LoVo (cell line): ENCODE measurements at regions not wholly inside any gene's neighbourhood (a gene's known extent, or its start where the extent isn't known, plus 50 kb on each side); places are given as distances from the start of the nearest gene placed in this dataset.

Experiments
- DNase-seq: peaks from one replicate; pipeline ENCODE4 v3.0.0-alpha.2; 2016; ENCODE audit warnings: low spot score

DNA sequence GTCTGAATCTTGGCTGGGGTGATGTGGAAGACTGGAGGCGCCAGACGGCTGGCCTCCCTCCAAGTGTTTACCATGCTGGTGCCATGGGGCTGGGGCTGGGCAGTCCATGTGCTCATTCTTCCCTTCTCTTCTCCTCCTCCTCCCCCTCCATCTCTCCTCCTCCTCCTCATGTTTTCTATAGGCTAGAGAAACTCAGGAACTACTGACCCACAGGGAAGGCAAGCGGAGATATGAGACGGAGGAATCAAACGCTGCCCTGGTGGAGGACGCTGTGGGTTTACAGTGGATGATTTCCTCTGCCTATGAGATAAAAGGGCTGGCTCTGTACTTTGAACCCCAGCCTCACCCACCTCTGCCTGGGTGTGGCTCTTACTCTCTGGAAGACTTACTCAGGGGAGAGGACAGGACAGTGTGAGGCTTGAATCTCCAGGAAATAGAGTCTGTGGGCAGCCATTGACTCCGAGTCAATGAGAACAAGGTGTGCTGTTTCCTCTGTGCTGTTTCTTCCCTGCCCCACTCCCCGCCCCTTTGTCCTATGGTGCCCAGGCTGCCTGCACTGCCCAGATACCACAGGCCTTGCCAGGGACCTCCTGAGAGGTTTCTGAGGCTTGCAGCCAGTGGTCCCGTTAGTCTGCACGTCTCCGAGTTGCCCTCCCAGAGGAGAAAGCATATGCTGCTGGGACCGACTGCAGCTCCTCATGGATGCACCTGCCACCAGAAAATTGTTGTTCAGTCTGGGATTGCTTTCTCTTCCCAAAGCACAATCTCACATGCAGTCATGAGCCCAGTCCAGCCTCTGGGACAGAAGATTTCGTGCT is 132.6 kb upstream of the ARHGAP5 start:
- DNase-seq = peak; percentile 90

DNA sequence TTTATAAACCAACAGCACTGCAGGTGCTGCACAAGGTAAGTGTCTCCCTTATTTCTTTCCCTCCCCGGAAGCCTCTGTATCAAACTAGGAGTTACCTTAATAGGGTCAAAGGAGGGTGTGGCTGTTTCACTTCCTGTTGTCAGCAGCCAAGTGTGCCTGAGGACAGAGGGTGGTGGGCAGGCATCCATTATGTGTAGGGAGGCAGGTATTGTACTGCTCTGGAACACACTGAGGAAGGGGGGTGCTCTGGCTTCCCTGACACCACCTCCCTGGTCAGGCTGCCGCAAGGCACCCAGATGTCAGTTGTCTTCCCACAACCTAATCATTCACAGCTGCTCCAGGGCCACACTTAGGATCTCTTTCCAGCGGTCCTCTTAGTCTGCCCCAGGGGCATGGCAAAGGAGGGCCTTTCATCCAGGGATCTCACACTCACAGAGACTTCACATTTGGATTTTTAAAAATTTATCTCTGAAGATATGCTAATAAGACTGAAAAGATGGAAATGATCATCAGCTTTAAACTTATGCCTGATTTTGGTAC is 132.0 kb upstream of the ARHGAP5 start:
- peak; percentile 76 for DNase-seq

DNA sequence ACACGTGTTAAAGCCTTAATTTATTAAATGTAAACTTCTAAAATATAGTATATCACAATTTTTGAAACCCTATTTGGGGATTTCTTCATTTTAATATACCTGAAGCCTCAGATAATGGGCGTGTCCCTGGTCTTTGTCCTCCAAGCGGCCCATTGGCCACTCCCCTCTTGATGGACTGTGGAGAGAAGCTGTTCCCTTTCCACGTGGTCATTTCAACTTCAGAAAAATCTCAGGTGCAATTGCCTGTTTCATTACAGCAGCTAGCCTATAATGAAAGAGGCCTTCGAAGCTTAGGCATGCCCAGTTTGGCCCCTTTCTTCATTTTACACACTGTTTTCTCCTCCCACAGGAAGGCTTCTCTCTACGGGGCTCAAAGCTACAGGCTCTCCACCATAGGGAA is 131.4 kb upstream of the ARHGAP5 start:
- no peak for DNase-seq

DNA sequence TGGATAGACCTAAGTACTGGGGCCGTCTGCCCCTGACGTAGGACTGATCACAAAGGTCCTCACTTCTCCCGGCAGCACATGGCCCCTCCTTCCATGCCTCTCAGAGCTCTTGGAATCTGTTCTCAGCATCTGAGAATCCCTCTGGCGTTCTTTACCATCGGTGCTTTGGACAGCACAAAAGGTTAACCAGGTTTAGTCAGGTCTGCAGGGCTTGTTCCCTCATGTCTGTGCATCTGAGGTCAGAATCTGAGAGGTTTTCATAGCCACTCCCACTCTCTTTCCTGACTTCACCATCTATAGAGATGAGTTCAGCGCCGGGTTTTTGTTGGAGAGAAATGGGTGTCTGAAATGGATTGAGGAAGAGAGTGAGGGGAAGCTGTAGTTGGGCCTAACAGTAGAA is 130.0 kb upstream of the ARHGAP5 start:
- DNase-seq = no peak

DNA sequence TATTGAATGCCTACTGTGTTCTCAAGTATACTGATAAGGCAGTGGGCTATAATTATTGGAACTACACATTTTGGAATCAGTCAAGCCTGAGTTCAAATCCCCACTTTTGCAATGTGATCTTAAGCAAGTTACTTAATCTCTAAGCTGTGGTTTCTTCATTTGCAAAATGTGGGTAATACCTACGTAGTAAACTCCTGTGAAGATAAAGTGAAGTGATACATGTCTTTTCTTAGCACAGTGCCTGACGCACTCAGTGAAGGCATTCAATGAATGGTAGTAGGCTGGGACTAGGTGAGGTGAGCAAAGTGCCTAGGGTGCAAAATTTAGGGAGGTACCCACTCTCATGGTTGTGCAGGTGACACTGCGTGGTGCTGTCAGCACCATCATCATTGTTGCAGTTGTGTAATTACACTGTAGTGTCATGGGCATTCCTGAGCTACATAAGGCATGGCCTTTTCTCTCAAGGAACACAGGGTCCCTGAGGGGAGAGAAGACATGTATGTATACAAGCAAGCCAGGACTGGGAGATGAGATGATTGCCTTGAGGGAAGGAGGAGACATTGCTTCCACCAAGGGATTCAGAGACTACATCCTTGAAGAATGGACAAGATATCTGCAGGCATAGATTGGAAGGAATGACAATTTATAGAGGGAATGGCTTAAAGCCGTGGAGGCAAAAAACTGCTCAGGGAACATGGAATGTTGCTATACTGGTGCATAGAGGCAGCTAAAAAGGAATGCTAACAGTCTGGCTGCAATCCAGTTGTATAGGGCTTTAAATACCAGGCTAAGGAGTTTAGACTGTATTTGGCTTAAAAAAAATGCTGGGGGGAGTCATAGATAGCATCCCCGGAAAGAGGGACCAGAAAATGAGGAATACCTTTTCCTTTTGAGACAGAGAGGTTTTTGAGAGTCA is 129.2 kb upstream of the ARHGAP5 start:
- DNase-seq = no peak

DNA sequence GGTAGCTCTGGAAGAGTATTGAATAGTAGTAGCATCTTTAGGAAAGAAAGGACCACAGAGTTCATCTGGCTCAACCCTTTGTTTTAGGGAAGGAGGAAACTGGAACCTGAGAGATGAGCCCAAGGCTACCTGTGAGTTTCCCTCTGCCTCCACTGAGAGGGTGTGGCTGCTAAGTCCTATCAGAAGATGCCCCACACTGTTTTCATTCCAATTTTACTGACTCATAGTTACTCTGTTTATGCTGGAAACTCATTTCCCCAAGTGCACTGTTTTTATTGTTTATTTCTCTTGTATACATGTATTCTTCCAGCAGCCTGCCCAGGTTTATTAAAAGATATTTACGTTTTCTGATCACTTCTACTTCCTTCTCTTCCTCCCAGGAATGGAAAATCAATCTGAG is 127.4 kb upstream of the ARHGAP5 start:
- DNase-seq = peak; percentile 77

DNA sequence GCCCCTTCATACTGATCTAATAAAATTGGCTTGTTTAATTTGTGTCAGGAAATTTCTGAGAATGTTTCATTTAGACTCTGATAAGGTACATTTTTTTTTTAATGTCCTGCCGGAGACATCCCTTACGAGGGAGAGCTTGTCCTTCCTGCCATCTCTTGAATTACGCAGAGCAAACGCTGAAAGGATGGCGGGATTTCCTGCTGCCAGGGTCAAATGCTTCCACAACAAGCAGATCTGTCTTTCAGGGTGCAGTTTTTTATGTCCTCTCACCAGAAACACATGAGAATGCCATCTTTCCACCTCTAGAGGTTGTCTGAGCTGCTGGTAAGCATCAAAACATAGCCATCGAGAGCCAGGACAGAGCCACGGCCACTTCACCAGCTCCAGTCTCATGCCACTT is 126.8 kb upstream of the ARHGAP5 start:
- no peak for DNase-seq

DNA sequence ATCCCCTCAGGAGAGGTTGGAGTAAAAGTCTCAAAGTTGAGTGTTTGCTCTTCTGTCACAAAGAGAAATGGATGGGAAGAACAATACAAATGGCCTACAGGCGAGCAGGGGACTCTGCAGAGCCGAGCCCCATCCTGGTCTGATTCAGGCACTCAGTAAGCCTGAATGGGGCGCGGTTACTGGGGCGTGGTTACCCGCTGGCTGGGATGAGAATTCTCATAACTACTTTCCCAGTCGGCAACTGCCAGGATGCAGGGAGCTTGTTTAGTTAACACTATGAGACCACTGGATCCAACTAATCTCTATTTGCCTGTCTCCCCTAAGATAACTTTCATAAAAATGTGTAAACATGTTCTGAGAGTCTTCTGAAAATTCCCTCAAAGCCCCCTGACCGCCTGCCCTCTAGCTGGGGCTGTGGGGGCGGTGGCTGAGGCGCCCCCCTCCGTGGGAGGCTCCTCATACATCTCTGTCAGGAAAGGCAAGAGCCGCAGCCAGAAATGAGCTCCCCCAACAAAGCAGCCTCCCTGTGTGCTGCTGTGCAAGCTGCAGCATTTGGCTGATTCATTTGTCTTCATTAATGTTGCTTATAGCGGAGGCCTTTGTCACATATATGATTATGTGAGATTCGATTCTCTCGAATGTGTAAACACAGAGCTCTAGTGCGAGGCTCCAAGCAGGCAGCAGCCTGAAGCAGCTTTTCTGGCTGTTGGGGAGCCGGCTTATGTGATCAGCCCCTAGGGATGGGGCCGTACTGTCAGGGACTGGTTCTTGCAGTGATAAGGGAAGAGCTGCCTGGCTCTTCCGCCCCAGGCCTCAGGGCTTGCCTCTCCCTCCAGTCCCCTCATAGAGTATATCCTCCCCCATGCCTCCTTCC is 126.1 kb upstream of the ARHGAP5 start:
- DNase-seq = peak; percentile 76

DNA sequence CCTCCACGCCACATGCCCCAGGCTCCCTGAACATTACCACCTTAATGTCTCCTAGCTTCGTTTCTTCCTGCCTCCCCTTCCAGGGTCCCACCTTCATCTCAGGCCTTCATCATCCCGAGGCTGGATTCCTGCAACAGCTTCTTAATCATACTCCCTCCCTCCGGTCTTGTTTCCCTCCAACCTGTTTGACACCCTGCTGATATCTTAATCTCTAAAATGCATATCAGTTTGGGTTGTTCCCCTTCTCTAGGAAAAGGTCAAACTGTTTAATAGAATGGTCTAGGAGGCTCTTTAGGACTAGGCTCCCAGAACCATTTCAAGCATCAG is 125.5 kb upstream of the ARHGAP5 start:
- DNase-seq = no peak

DNA sequence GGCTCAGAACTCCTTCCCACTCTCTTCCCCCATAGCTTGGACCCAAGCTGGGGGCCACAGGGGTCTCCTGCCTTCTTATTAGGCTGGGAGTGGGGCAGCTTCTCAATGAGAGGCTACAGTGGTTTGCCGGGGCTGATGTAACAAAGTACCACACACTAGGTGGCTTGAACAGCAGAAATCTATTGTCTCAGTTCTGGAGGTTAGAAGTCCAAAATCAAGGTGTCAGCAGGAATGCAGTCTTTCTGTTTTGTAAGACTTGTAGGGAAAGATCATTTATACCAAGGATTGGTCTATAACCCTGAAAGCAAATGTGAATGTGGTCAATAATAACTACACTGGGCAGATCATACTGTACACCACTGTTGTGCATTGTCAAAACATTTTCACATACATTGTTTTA is 124.5 kb upstream of the ARHGAP5 start:
- DNase-seq = no peak

DNA sequence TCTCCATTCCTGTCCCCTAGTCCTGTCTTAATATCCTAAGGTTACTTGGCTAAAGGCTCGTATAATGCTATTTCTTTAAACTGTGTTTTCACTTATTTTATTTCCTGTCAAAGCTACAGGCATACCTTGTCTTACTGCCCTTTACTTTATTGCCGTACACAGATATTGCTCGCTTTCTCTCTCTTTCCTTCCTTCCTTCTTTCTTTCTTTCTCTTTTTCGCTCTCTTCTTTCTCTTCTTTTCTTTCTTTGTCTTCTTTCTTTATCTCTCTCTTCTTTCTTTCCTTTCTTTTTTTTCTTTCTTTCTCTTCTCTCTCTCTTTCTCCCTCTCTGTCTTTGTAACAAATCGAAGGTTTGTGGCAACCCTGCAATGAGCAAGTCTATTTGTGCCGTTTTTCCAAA is 123.9 kb upstream of the ARHGAP5 start:
- no peak for DNase-seq

DNA sequence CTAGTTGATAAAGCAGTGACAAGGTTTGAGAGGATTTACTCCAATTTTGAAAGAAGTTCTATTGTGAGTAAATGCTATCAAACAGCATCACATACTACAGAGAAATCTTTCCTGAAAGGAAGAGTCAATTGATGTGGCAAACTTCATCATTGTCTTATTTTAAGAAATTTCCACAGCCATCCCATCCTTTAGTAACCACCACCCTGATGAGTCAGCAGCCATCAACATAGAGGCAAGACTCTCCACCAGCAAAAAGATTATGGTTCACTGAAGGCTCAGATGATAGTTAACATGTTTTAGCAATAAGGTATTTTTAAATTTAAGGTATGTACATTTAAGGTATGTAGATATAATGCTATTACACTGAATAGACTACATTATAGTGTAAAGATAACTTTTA is 122.1 kb upstream of the ARHGAP5 start:
- DNase-seq = no peak

DNA sequence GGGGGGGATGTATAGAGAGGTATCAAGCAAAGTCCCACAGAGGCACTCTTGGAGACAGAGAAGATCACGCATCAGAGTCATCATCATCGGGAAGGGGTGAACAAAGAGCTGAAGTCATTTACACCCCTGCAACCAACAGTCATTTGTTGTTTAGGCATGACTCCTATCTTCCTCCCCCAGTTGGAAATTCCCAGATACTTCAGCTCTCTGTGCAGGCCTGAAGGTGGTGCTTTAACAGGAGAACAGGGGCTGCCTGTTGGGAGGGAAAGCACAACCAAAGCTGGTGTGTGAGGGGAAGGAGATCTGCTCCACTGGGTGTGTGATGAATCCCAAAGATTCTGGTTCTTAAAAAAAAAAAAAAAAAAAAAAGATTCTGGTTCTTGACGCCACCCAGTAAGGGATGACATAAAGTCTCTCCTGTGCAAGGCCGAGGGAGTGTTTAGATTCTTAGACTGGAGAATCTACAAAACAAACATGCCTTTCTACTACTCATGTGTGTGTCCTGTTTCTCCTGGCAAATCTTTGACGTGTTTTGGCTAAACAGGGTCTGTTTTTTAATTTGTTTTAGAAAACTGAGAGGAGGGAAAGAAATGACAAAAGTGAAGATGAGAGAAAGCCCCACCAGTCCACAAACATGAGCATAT is 121.0 kb upstream of the ARHGAP5 start:
- DNase-seq = no peak

DNA sequence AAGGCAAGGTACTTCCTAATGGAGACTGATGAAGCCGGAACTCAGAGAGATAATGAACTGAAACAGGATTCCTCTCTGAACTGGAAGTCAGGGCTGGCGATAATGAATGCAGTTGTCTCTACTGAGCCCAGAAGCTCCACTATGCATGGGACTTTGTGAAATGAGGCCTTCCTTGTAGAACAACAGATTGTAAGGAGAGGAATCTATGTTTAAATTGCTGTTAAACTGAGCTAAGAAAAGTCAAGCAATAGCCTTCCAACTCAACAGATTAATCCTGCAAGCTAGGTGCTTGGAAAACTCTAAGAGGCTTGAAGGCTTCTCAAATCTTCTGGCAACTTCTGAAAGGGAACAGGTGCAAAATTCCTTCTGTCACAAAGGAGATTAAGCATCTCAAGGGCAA is 119.5 kb upstream of the ARHGAP5 start:
- no peak for DNase-seq

DNA sequence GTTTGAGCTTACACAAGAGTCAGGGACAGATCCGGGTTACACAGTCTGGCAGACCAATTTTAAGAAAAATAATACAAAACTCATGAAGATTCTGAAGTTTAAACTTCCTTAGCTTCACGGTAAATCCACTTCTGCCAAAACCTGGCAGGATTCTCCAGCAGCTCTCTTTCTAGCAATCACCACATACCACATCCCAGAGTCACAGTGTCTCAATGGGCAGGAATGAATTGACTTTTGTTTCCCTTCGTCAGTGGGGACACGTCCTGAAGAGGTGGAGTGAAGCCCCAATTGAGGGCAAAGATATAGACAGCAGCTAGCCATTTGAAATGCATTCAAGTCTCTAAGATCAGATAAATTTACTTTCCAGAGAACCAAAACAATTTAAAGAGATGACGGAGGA is 117.1 kb upstream of the ARHGAP5 start:
- DNase-seq = no peak

DNA sequence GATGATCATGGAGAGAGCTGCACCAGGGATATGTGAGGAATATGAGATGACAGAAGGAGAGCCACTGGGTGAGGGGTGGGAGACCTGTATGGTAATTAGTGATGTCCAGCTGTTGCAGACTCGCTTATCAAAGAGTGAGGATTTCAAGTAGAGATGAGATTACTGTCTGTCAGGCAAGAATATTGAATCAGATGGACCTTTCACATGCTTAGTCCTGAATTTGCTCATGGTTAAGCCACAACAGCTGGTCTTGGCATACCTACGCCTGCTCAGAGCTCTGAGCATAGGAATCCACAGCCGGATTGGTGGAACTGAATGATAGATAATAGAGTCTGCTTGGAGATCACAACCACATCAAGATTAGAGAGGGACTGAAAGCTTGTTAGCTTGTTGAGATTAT is 115.2 kb upstream of the ARHGAP5 start:
- no peak for DNase-seq

DNA sequence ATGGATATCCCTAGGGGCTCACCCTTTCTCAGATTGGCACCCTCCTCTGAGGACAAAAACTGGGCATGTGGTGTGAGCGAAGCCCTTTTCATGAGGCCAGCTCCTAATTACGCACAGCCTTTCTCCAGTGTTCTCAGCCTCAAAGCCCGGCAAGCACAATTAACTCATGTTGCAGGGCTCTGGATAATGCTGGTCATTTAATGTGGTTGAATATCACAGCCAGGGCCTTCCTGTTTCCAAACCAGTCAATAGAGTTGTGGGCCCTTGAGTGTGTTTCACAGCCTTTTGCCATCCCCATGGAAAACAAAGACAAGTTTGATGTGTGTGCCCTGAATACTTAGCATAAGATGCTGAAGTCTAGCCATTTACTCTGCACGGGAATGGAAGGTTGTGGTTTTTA is 114.2 kb upstream of the ARHGAP5 start:
- no peak for DNase-seq

DNA sequence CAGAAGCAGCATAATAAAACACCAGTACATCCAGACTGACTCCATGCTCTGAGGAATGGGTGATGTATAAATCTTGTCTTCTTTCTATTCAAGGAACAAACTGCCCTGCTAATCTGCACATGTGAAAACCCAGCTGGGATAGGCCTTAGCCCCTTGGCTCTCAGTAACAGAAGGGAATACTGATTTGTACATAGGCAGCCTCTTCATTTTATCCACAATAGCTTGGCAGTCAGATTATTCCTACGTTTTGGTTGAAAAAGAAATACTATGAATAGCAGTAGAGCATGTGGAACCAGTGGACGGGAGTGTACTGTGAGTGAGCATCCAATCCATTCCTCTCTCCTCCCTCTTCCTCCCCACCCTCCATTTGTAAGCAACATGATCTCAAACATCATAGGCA is 113.5 kb upstream of the ARHGAP5 start:
- no peak for DNase-seq

DNA sequence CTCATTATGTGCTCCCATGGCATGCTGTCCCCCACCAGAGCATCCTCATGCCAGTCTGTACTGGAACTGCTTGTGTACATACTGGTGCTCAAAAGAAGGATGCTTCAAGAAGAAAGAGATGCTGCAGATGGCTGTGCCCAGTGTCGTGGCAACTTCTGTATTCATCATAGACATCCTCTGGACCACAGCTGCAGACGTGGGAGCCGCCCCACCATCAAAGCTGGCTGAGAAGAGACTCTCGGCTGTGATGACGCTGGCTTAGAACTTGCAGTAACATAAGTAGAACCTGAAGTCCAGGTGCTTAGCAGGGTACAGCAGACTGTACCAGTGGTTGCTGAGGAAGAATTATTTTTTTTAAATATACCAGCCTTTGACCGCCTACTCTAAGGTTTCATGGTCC is 112.6 kb upstream of the ARHGAP5 start:
- DNase-seq = no peak

DNA sequence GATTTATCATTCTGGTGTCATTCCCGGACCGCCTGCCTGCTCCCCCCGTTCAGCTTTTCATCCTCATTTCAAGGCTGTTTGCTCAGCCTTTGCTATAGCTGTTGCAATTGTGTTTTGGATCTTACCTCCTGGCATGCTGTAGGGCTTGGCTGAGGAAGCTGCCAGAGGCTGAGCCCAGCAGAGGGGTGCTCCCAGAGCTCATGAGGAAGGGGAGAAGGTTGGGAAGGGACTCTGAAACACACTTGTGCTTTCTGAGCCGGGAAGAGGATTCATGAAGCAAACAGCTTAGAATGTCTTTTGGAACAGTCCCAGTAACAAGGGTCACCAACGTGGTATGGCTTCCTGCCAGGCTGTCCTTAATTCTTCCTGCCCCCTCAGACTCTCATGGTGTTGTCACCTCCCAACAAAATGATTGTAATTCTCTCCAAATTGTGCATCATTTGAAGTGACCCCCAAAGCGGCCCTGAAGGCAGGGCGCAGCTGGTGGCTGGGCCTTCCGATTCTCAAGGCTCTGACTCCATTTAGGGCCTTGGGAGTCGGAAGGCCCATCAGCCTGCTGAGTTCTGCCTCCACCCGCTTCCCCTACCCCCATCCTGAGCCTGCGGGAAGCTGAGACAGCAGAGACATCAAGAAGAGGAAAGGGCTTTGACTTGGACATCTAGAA is 111.9 kb upstream of the ARHGAP5 start:
- DNase-seq = no peak
